ENCODE measurements at regions not wholly inside any gene's neighbourhood (a gene's known extent, or its start where the extent isn't known, plus 50 kb on each side); places are given as distances from the start of the nearest gene placed in this dataset.

- no peak for DNase-seq
- 81 to 89% (median 87%) methylated on average over 11 of the region's 11 CpGs for WGBS, 5 donors
- intact Hi-C loops (cut with DNase I; ENCODE audit: low total_unique reads): no loop called here
These were observed 326.1 kb upstream of the MAF start for GRCh38 chr16:79926451-79927205.

DNA sequence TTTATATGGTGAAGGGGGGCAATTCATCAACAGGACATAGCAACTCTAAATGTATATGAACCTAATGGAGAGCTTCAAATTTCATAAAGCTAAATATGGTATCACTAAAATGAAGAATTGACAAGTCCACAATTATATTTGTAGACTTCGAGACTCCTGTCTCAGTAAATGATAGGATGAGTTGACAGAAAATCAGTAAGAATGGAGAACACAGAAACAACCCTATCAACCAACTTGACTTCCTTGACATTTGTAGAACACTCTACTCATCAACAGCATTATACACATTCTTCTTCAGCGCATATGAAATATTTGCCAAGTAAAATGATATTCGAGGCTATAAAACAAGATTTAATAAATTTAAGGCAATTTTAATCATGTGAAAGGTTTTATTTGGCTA is 322.9 kb upstream of the MAF start:
- Histone ChIP-seq H3K27me3 (no peaks in the 10 kb centered on the region), H3K4me1 (peaks cover 0 to 5% (median 2%) of the 10 kb centered on the region in 4 donors), H3K36me3 (no peaks in the 10 kb centered on the region), H3K4me3 (no peak overlapping the region), H3K9me3 (no peaks in the 10 kb centered on the region), H3K27ac (no peak overlapping the region)
- TF ChIP-seq EP300 (IDR thresholded peaks at IDR 0.05) (no peak), POLR2A (IDR thresholded peaks at IDR 0.05) (no peak), CTCF (IDR thresholded peaks at IDR 0.05) (no peak), POLR2AphosphoS5 (IDR thresholded peaks at IDR 0.05) (no peak)
- intact Hi-C loops (cut with DNase I; ENCODE audit: low total_unique reads): no loop called here
- WGBS, 5 donors: 89 to 95% (median 93%) methylated on average over 3 of the region's 3 CpGs
- DNase-seq: no peak

More at GRCh38 chr16:79926451-79927205, 326.1 kb upstream of the MAF start:
- peaks cover 0 to 18% (median 5%) of the 10 kb centered on the region in 4 donors for H3K4me1 ChIP-seq
- no peak overlapping the region for H3K27ac ChIP-seq
- TF ChIP-seq EP300 (IDR thresholded peaks at IDR 0.05): no peak
- H3K27me3 ChIP-seq: no peaks in the 10 kb centered on the region
- no peaks in the 10 kb centered on the region for H3K36me3 ChIP-seq
- H3K9me3 ChIP-seq: no peaks in the 10 kb centered on the region
- H3K4me3 ChIP-seq: no peak overlapping the region

DNA sequence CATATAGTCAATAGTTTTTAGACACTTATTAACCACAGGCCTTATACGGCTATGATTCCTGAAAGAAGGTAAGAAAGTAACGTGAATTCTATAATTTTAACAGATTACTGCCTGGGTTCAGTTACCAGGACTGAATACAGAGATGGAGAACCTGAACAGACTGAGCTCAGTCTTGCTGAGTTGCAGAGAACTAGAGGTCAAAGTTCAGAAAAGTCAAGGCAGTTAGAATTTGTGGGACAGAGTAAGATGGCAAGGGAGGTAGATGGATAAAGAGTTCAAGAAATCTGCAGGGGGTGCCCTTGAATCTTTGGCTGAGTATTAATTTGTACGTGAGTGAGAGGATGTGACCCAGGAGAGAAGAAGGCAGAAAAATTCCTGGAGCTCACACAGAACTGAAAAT is 320.1 kb upstream of the MAF start:
- no peak for DNase-seq
- Histone ChIP-seq H3K9me3 (no peaks in the 10 kb centered on the region), H3K27ac (no peak overlapping the region), H3K36me3 (no peaks in the 10 kb centered on the region), H3K27me3 (no peaks in the 10 kb centered on the region), H3K4me1 (no peaks in the 10 kb centered on the region), H3K4me3 (no peak overlapping the region)
- 89 to 95% (median 92%) methylated on average over 3 of the region's 3 CpGs for WGBS, 5 donors
- intact Hi-C loops (cut with DNase I; ENCODE audit: low total_unique reads): no loop called here
- TF ChIP-seq POLR2AphosphoS5 (IDR thresholded peaks at IDR 0.05) (no peak), EP300 (IDR thresholded peaks at IDR 0.05) (no peak), CTCF (IDR thresholded peaks at IDR 0.05) (no peak), POLR2A (IDR thresholded peaks at IDR 0.05) (no peak)

DNA sequence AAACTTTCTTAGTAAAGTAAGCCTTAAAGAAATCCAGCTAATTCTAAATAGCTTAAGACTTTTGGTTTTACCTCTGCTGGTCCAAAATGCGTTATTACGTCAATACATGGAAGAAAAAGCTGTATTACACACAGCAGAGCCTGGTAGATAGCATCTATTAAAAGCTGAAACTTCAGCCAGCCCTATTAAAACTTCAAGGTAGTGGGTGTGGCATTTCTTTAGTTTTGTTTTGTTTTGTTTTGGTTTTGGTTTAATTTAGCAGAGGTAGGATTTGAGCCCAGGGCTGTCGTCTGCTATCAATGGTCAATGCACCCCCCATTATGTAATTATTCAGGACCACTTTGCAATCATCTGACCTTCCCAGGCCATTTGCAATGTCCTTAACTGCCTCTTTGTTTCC is 318.4 kb upstream of the MAF start:
- intact Hi-C loops (cut with DNase I; ENCODE audit: low total_unique reads): no loop called here
- Histone ChIP-seq H3K4me1 (no peaks in the 10 kb centered on the region), H3K27me3 (no peaks in the 10 kb centered on the region), H3K4me3 (no peak overlapping the region), H3K36me3 (no peaks in the 10 kb centered on the region), H3K27ac (no peak overlapping the region), H3K9me3 (no peaks in the 10 kb centered on the region)
- DNase-seq: no peak
- no peak for TF ChIP-seq POLR2AphosphoS5 (IDR thresholded peaks at IDR 0.05)
- 65 to 79% (median 75%) methylated on average over 3 of the region's 3 CpGs for WGBS, 5 donors

DNA sequence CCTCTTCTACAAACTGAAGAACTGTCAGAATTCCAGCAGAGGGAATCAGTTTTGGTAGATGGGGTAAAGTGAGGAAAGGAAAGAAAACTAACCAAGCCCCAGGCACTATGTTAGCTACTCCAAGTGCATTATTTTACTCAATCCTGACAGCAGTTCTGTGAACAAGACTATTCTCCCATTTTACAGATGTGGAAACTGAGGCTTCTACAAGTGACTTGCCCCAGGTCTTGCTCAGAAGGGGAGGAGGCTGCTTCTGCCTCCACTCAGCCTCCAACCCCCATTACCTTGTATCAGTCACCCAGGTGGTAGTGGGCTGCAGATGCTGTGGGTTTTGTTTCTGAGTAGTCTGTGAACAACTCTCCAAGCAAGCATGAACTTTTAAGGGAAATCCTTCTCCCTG is 315.2 kb upstream of the MAF start:
- Histone ChIP-seq H3K36me3 (no peaks in the 10 kb centered on the region), H3K4me1 (no peaks in the 10 kb centered on the region), H3K9me3 (no peaks in the 10 kb centered on the region), H3K27me3 (no peaks in the 10 kb centered on the region), H3K4me3 (no peak overlapping the region), H3K27ac (no peak overlapping the region)
- no peak for DNase-seq
- no peak for TF ChIP-seq CTCF (IDR thresholded peaks at IDR 0.05)
- TF ChIP-seq EP300 (IDR thresholded peaks at IDR 0.05): no peak
- TF ChIP-seq POLR2AphosphoS5 (IDR thresholded peaks at IDR 0.05): no peak
- no peak for TF ChIP-seq POLR2A (IDR thresholded peaks at IDR 0.05)
- intact Hi-C loops (cut with DNase I; ENCODE audit: low total_unique reads): no loop called here
